ENCODE measurements at regions not wholly inside any gene's neighbourhood (a gene's known extent, or its start where the extent isn't known, plus 50 kb on each side); places are given as distances from the start of the nearest gene placed in this dataset.

- TF ChIP-seq POLR2A (IDR thresholded peaks at IDR 0.05; ENCODE audit: low read length) (no peak), GATA1 (IDR thresholded peaks at IDR 0.05; ENCODE audit: low read depth, low read length) (no peak)
These were observed 544.5 kb upstream of the ANO3 start for GRCh38 chr11:25787416-25787815.

Data from erythroblast (primary cell).